ENCODE measurements at regions not wholly inside any gene's neighbourhood (a gene's known extent, or its start where the extent isn't known, plus 50 kb on each side); places are given as distances from the start of the nearest gene placed in this dataset.

GRCh38 chr19:30109565-30109964 is 167.5 kb downstream of the URI1 start:
- TF ChIP-seq, protein P1, sequence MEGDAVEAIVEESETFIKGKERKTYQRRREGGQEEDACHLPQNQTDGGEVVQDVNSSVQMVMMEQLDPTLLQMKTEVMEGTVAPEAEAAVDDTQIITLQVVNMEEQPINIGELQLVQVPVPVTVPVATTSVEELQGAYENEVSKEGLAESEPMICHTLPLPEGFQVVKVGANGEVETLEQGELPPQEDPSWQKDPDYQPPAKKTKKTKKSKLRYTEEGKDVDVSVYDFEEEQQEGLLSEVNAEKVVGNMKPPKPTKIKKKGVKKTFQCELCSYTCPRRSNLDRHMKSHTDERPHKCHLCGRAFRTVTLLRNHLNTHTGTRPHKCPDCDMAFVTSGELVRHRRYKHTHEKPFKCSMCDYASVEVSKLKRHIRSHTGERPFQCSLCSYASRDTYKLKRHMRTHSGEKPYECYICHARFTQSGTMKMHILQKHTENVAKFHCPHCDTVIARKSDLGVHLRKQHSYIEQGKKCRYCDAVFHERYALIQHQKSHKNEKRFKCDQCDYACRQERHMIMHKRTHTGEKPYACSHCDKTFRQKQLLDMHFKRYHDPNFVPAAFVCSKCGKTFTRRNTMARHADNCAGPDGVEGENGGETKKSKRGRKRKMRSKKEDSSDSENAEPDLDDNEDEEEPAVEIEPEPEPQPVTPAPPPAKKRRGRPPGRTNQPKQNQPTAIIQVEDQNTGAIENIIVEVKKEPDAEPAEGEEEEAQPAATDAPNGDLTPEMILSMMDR (IDR thresholded peaks at IDR 0.05) = no peak
- no peak for TF ChIP-seq POLR2A (IDR thresholded peaks at IDR 0.05)

Data from esophagus squamous epithelium (tissue), 4 donors.